DND-41 (cell line): ENCODE measurements at regions not wholly inside any gene's neighbourhood (a gene's known extent, or its start where the extent isn't known, plus 50 kb on each side); places are given as distances from the start of the nearest gene placed in this dataset.

Source experiments
- ATAC-seq: fragments of 200-7000 bp; cut with Tn5 transposase; 3 replicates; pipeline ENCODE4 v1.9.1; 2021; ENCODE audit warnings: low read depth; ENCODE audit not compliant: insufficient read depth
- DNase-seq: peaks from one replicate; pipeline ENCODE4 v3.0.0-alpha.2; 2020
- H2AFZ ChIP-seq: 2 replicates; pipeline ENCODE4 v1.6.0; 2012; ENCODE audit warnings: low read depth, low read length
- H3K27ac ChIP-seq: 2 replicates; pipeline ENCODE4 v1.5.1; 2012; ENCODE audit warnings: low read length, inconsistent platforms
- H3K27me3 ChIP-seq: fragments of 200-600 bp; sonication (generic); 2 replicates; pipeline ENCODE4 v1.6.0; 2012; ENCODE audit warnings: low read length, mild to moderate bottlenecking, inconsistent platforms; ENCODE audit not compliant: insufficient read depth, poor library complexity
- H3K36me3 ChIP-seq: 2 replicates; pipeline ENCODE4 v1.5.1; 2012; ENCODE audit warnings: low read length, inconsistent platforms; ENCODE audit not compliant: insufficient read depth
- H3K4me1 ChIP-seq: 2 replicates; pipeline ENCODE4 v1.5.1; 2012; ENCODE audit warnings: mild to moderate bottlenecking, low read length; ENCODE audit not compliant: insufficient read depth
- H3K4me2 ChIP-seq: 2 replicates; pipeline ENCODE4 v1.6.0; 2012; ENCODE audit warnings: mild to moderate bottlenecking, moderate library complexity, low read length, inconsistent platforms; ENCODE audit not compliant: insufficient read depth
- H3K4me3 ChIP-seq, 2 experiments: fragments of 200-600 bp in 1 of 2; shearing (Covaris generic) in 1 of 2; 2 replicates each; pipeline ENCODE4 v1.5.1; 2012 to 2016; ENCODE audit warnings: inconsistent platforms in 2 of 2, low read length in 2 of 2, mild to moderate bottlenecking in 2 of 2, low read depth in 1 of 2, moderate library complexity in 1 of 2
- H3K79me2 ChIP-seq: 2 replicates; pipeline ENCODE4 v1.6.0; 2012; ENCODE audit warnings: low read length, inconsistent platforms; ENCODE audit not compliant: insufficient read depth
- H3K9ac ChIP-seq: 2 replicates; pipeline ENCODE4 v1.6.0; 2012; ENCODE audit warnings: low read depth, mild to moderate bottlenecking, inconsistent platforms, low read length, moderate library complexity
- H3K9me3 ChIP-seq: 2 replicates; pipeline ENCODE4 v1.5.1; 2012; ENCODE audit warnings: low read length, moderate library complexity, mild to moderate bottlenecking, inconsistent platforms; ENCODE audit not compliant: insufficient read depth, severe bottlenecking
- H4K20me1 ChIP-seq: 2 replicates; pipeline ENCODE4 v1.6.0; 2012; ENCODE audit warnings: low read length; ENCODE audit not compliant: insufficient read depth
- CTCF ChIP-seq: IDR thresholded peaks from 2 replicates; pipeline ENCODE4 v1.5.1; 2012; ENCODE audit warnings: borderline replicate concordance, low read length, moderate library complexity, mild to moderate bottlenecking; ENCODE audit not compliant: poor library complexity, severe bottlenecking; ENCODE audit errors: extremely low read depth
- EZH2 ChIP-seq: IDR thresholded peaks from 3 replicates; pipeline ENCODE4 v1.6.1; 2012; ENCODE audit warnings: borderline replicate concordance, low read depth, mild to moderate bottlenecking, moderate library complexity, low read length, inconsistent platforms; ENCODE audit not compliant: severe bottlenecking

GRCh38 chr1:229102741-229103391, 168.0 kb upstream of the RAB4A start:
- Histone ChIP-seq H3K4me2 (no peak overlapping the region), H3K9me3 (no peaks in the 10 kb centered on the region), H3K9ac (no peak overlapping the region), H2AFZ (no peak overlapping the region), H3K27ac (no peak overlapping the region), H3K36me3 (no peaks in the 10 kb centered on the region), H3K79me2 (no peaks in the 10 kb centered on the region), H3K27me3 (peaks cover 5% of the 10 kb centered on the region), H3K4me3 (no peak overlapping the region), H3K4me1 (no peaks in the 10 kb centered on the region), H4K20me1 (no peaks in the 10 kb centered on the region)
- DNase-seq (no peak), ATAC-seq (no peak)
- no peak for TF ChIP-seq EZH2
- TF ChIP-seq CTCF, result no peak

- no peak for TF ChIP-seq EZH2
- no peak for TF ChIP-seq CTCF
- no peak for DNase-seq
- H3K9ac ChIP-seq, result no peak overlapping the region
- no peaks in the 10 kb centered on the region for H3K79me2 ChIP-seq
- no peak overlapping the region for H3K27ac ChIP-seq
- H3K27me3 ChIP-seq, result peaks cover 2% of the 10 kb centered on the region
- no peaks in the 10 kb centered on the region for H3K4me1 ChIP-seq
- H3K4me3 ChIP-seq, result no peak overlapping the region
- no peaks in the 10 kb centered on the region for H3K36me3 ChIP-seq
- no peak overlapping the region for H3K4me2 ChIP-seq
- H2AFZ ChIP-seq, result no peak overlapping the region
- H3K9me3 ChIP-seq, result no peaks in the 10 kb centered on the region
- ATAC-seq, result no peak
- H4K20me1 ChIP-seq, result no peaks in the 10 kb centered on the region
Measured at GRCh38 chr1:229104654-229105053, 166.3 kb upstream of the RAB4A start.

- H4K20me1 ChIP-seq, result no peaks in the 10 kb centered on the region
- no peak overlapping the region for H3K27ac ChIP-seq
- no peaks in the 10 kb centered on the region for H3K79me2 ChIP-seq
- no peaks in the 10 kb centered on the region for H3K9me3 ChIP-seq
- no peaks in the 10 kb centered on the region for H3K4me1 ChIP-seq
- no peak for TF ChIP-seq EZH2
- no peak for TF ChIP-seq CTCF
- no peaks in the 10 kb centered on the region for H3K36me3 ChIP-seq
- ATAC-seq, result no peak
- H3K27me3 ChIP-seq, result peaks cover 2% of the 10 kb centered on the region
- H3K4me2 ChIP-seq, result no peak overlapping the region
- H3K4me3 ChIP-seq, result no peak overlapping the region
- DNase-seq, result no peak
- no peak overlapping the region for H3K9ac ChIP-seq
- no peak overlapping the region for H2AFZ ChIP-seq
Measured at GRCh38 chr1:229105109-229105508, 165.8 kb upstream of the RAB4A start.
